Mammary epithelial cell (primary cell): ENCODE measurements at regions not wholly inside any gene's neighbourhood (a gene's known extent, or its start where the extent isn't known, plus 50 kb on each side); places are given as distances from the start of the nearest gene placed in this dataset.

Experiments
- CTCF ChIP-seq, 2 donors: IDR thresholded peaks in 1 of 2; conservative IDR thresholded peaks in 1 of 2; 2 replicates each; pipeline ENCODE4 v1.5.1; 2011 to 2012; ENCODE audit warnings: inconsistent platforms in 2 of 2, low read length in 2 of 2, mild to moderate bottlenecking in 2 of 2, control low read depth in 1 of 2, low read depth in 1 of 2; ENCODE audit not compliant: insufficient read depth in 1 of 2; ENCODE audit errors: extremely low read depth in 1 of 2
- EZH2 ChIP-seq: IDR thresholded peaks from 2 replicates; pipeline ENCODE4 v1.6.1; 2012; ENCODE audit warnings: low read length, inconsistent platforms, borderline replicate concordance

- TF ChIP-seq EZH2 (no peak), CTCF (conservative IDR thresholded peaks at IDR 0.05 in 1 of 2, IDR thresholded peaks at IDR 0.05 in 1 of 2; ENCODE audit: extremely low read depth in 1 of 2, insufficient read depth in 1 of 2, low read depth in 1 of 2, low read length in 2 of 2) (no peak)
Measured at GRCh38 chr7:69182596-69183467, 415.4 kb upstream of the AUTS2 start.
